Naive thymus-derived CD4-positive, alpha-beta T cell (primary cell): ENCODE measurements at regions not wholly inside any gene's neighbourhood (a gene's known extent, or its start where the extent isn't known, plus 50 kb on each side); places are given as distances from the start of the nearest gene placed in this dataset. TPM values are rescaled to one million over a fixed set of nuclear protein-coding genes. Genes with fewer than 3 reads are reported as not detected.
A peak's percentile ranks its signal among the peaks of the same experiment; 100 is the strongest.

Experiments
- ATAC-seq: fragments of 150-1000 bp; cut with Tn5 transposase; 2 replicates; pipeline ENCODE4 v1.10.0; 2021; ENCODE audit warnings: mild to moderate bottlenecking, moderate library complexity
- CTCF ChIA-PET: fragments of 350-600 bp; sonication (Branson Sonifier 250); formaldehyde crosslinking; loops from one replicate; lab custom pipeline; 2021; ENCODE audit warnings: antibody characterized with exemption; lab: Charles Lee
- POLR2A ChIA-PET: fragments of 350-600 bp; sonication (Branson Sonifier 250); formaldehyde crosslinking; loops from one replicate; lab custom pipeline; 2021; ENCODE audit warnings: antibody characterized with exemption, inconsistent platforms; lab: Charles Lee
- DNase-seq, 9 donors: peaks; one replicate each; pipeline versions ENCODE4 v3.0.0 to v3.0.0-alpha.2; 2020 to 2022; ENCODE audit warnings: mixed read lengths in 1 of 9
- H3K27ac ChIP-seq: one replicate; pipeline ENCODE4 v1.7.0; 2013; ENCODE audit warnings: mild to moderate bottlenecking, low read depth, low read length, moderate library complexity
- H3K27me3 ChIP-seq, 2 donors: one replicate each; pipeline ENCODE4 v1.7.0; 2013; ENCODE audit warnings: low read length in 2 of 2, mild to moderate bottlenecking in 2 of 2, moderate library complexity in 2 of 2; ENCODE audit not compliant: control insufficient read depth in 2 of 2, insufficient read depth in 2 of 2
- H3K36me3 ChIP-seq, 3 experiments: 1 replicate in 2 of 3; 2 replicates in 1 of 3; pipeline ENCODE4 v1.7.0; 2013; ENCODE audit warnings: low read length in 3 of 3, mild to moderate bottlenecking in 3 of 3, moderate library complexity in 1 of 3; ENCODE audit not compliant: insufficient read depth in 3 of 3, control insufficient read depth in 2 of 3
- H3K4me1 ChIP-seq, 2 donors: one replicate each; pipeline ENCODE4 v1.7.0; 2013; ENCODE audit warnings: low read length in 2 of 2, mild to moderate bottlenecking in 2 of 2, moderate library complexity in 1 of 2; ENCODE audit not compliant: control insufficient read depth in 2 of 2, insufficient read depth in 2 of 2
- H3K4me3 ChIP-seq: 2 replicates; pipeline ENCODE4 v1.7.0; 2013; ENCODE audit warnings: mild to moderate bottlenecking, low read length
- H3K9me3 ChIP-seq, 3 experiments: 1 replicate in 2 of 3; 2 replicates in 1 of 3; pipeline ENCODE4 v1.7.0; 2013; ENCODE audit warnings: low read length in 3 of 3; ENCODE audit not compliant: control insufficient read depth in 2 of 3
- H3K27ac Mint-ChIP-seq, 9 donors: one replicate each; pipeline ENCODE4 v1.8.0; 2020 to 2022; ENCODE audit warnings: mixed read lengths in 9 of 9, mild to moderate bottlenecking in 8 of 9, moderate library complexity in 5 of 9, inconsistent platforms in 2 of 9
- H3K27me3 Mint-ChIP-seq, 5 donors: one replicate each; pipeline ENCODE4 v1.8.0; 2021 to 2022; ENCODE audit warnings: mixed read lengths in 5 of 5, mild to moderate bottlenecking in 1 of 5
- H3K36me3 Mint-ChIP-seq, 5 donors: one replicate each; pipeline ENCODE4 v1.8.0; 2020 to 2022; ENCODE audit warnings: mixed read lengths in 5 of 5, mild to moderate bottlenecking in 3 of 5, inconsistent platforms in 1 of 5
- H3K4me1 Mint-ChIP-seq, 7 donors: one replicate each; pipeline ENCODE4 v1.8.0; 2020 to 2022; ENCODE audit warnings: mixed read lengths in 7 of 7, mild to moderate bottlenecking in 3 of 7, inconsistent platforms in 1 of 7
- H3K4me3 Mint-ChIP-seq, 10 donors: one replicate each; pipeline ENCODE4 v1.8.0; 2020 to 2022; ENCODE audit warnings: mild to moderate bottlenecking in 10 of 10, mixed read lengths in 10 of 10, moderate library complexity in 6 of 10, inconsistent platforms in 2 of 10
- H3K9me3 Mint-ChIP-seq, 11 donors: one replicate each; pipeline ENCODE4 v1.8.0; 2020 to 2022; ENCODE audit warnings: mixed read lengths in 11 of 11, mild to moderate bottlenecking in 4 of 11, inconsistent platforms in 1 of 11, moderate library complexity in 1 of 11
- intact Hi-C, 2 donors: fragments of 100-400 bp; cut with micrococcal nuclease; formaldehyde crosslinking; loops; one replicate each; pipeline ENCODE4 v1.15.1; 2023
- microRNA-seq: library from miRNA; unstranded; fragments of <30 nt; microRNA quantifications from one replicate; pipeline ENCODE4 v1.2.0, GENCODE V29; 2022; ENCODE audit warnings: borderline microRNAs expressed

DNA sequence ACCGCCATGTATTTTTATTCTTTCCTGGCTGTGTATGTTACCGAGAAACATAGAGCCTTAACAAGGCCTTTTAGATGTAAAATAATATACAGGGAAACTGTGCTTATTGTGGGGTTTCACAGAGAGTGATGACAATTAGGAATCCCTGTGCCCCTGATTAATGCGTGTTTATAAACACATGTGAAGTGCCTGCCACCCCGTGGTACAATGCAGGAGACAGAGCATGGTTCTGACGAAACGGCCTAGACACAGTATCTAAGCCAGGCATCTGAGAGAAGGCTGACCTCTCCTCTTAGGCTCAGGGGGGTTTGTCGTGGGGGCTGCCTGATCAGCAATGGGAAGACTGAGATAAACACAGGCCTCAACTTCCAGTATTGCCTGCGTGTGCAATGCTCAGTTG is 200.0 kb downstream of the AJAP1 start:
- Mint-ChIP-seq H3K27me3 (peaks cover 0 to 24% (median 6%) of the 10 kb centered on the region in 5 donors), H3K4me3 (no peak overlapping the region), H3K27ac (peak overlapping the region in 1 of 9 donors; percentile 26), H3K4me1 (no peaks in the 10 kb centered on the region), H3K36me3 (no peaks in the 10 kb centered on the region), H3K9me3 (peaks cover 0 to 12% (median 4%) of the 10 kb centered on the region in 11 donors)
- Histone ChIP-seq H3K27me3 (no peaks in the 10 kb centered on the region), H3K4me1 (no peaks in the 10 kb centered on the region), H3K36me3 (no peaks in the 10 kb centered on the region), H3K27ac (no peak overlapping the region), H3K9me3 (peaks cover 0 to 7% (median 0%) of the 10 kb centered on the region in 3 experiments), H3K4me3 (no peak overlapping the region)
- DNase-seq (no peak), ATAC-seq (no peak)
- CTCF ChIA-PET: no interaction called here
- intact Hi-C loops: no loop called here
- POLR2A ChIA-PET: no interaction called here

DNA sequence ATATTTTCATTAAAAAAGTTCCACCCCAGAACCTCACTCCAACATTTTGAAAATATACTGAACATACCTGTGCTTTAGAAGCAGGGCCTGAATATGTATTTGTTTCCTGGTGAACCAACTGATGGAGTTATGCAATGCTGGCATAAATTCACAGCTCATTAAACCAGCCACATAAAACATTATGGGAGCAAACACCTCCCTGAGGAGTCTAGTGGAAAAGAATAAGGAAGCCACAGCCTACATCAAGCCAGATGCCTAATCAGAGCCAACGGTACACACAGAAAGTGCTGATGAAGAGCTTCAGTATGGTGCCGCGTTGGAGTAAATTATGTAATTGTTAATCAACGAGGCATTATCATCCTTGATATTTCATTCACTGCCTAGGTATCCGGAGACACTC is 199.5 kb downstream of the AJAP1 start:
- DNase-seq (no peak), ATAC-seq (no peak)
- H3K4me1 Mint-ChIP-seq: no peaks in the 10 kb centered on the region
- POLR2A ChIA-PET: no interaction called here
- no peak overlapping the region for H3K27ac Mint-ChIP-seq
- CTCF ChIA-PET: no interaction called here
- intact Hi-C loops: no loop called here
- peaks cover 0 to 7% (median 0%) of the 10 kb centered on the region in 3 experiments for H3K9me3 ChIP-seq
- H3K4me3 Mint-ChIP-seq: no peak overlapping the region
- peaks cover 0 to 10% (median 4%) of the 10 kb centered on the region in 11 donors for H3K9me3 Mint-ChIP-seq
- no peak overlapping the region for H3K27ac ChIP-seq
- peaks cover 0 to 24% (median 9%) of the 10 kb centered on the region in 5 donors for H3K27me3 Mint-ChIP-seq
- H3K4me1 ChIP-seq: no peaks in the 10 kb centered on the region
- no peak overlapping the region for H3K4me3 ChIP-seq
- no peaks in the 10 kb centered on the region for H3K36me3 ChIP-seq
- H3K27me3 ChIP-seq: no peaks in the 10 kb centered on the region
- no peaks in the 10 kb centered on the region for H3K36me3 Mint-ChIP-seq

DNA sequence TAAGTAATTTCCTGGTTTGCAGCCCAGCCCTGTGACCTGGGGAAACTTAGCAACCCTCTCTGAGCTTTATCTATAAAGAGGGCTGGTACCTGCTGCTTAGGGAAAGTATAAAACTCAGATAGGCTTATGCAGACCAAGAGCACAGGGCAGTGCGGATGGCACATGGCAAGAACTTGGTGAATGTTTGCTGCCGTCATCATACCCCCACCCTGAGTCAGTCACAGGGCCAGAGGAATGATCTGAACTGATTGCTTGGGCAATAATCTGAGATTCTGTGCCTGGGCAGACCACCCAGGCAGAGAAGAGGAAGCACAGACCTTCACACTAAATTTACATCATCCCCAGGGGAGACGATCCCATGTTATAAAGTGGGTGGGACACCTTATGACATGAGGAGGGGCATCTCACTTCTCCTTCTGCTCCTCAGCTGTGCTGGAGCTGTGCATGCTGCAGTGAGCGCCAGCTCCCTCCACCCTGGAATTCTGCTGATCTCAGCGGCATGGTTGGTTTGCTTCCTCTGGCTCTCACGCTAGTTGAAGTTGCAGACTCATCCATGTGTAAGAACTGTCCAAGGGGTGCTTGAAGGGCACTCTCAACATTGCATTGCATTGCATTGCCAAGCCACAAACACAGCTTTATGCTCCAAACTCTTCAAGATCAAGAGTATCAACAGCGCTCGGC is 197.1 kb downstream of the AJAP1 start:
- no peak for ATAC-seq
- Mint-ChIP-seq H3K9me3 (peaks cover 0 to 6% (median 0%) of the 10 kb centered on the region in 11 donors), H3K4me1 (no peaks in the 10 kb centered on the region), H3K27me3 (peaks cover 0 to 24% (median 12%) of the 10 kb centered on the region in 5 donors), H3K27ac (no peak overlapping the region), H3K36me3 (no peaks in the 10 kb centered on the region), H3K4me3 (no peak overlapping the region)
- no peak overlapping the region for H3K4me3 ChIP-seq
- H3K4me1 ChIP-seq: no peaks in the 10 kb centered on the region
- peaks cover 0 to 7% (median 0%) of the 10 kb centered on the region in 3 experiments for H3K9me3 ChIP-seq
- ChIA-PET POLR2A (no interaction called here), CTCF (no interaction called here)
- no peaks in the 10 kb centered on the region for H3K36me3 ChIP-seq
- no peak for DNase-seq
- intact Hi-C loops: no loop called here
- no peaks in the 10 kb centered on the region for H3K27me3 ChIP-seq
- no peak overlapping the region for H3K27ac ChIP-seq

DNA sequence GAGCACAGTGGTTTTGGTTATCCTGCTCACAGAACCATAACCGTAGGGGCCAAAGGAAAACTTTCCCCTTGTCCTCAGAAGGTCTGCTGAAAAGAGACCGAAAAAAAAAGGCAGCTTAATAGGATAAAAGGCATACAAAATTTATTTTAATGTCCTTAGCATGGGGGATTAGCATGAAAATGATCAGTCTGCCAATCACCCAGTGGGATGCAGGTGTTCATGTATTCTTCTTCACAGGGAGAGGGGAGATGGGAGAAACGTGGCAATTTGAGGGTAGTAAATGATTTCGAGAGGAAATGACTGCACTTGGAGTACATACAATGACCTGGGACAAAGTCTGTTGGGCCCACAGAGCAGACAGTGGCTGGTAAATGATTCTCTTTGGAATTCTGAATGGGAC is 194.0 kb downstream of the AJAP1 start:
- peaks cover 0 to 23% (median 10%) of the 10 kb centered on the region in 5 donors for H3K27me3 Mint-ChIP-seq
- no peak overlapping the region for H3K4me3 Mint-ChIP-seq
- CTCF ChIA-PET: no interaction called here
- no peak overlapping the region for H3K27ac Mint-ChIP-seq
- no peak for DNase-seq
- Histone ChIP-seq H3K27me3 (no peaks in the 10 kb centered on the region), H3K4me3 (no peak overlapping the region), H3K9me3 (peaks cover 0 to 7% (median 0%) of the 10 kb centered on the region in 3 experiments), H3K27ac (no peak overlapping the region), H3K36me3 (no peaks in the 10 kb centered on the region), H3K4me1 (no peaks in the 10 kb centered on the region)
- H3K4me1 Mint-ChIP-seq: no peaks in the 10 kb centered on the region
- POLR2A ChIA-PET: no interaction called here
- no peak for ATAC-seq
- peaks cover 0 to 7% (median 2%) of the 10 kb centered on the region in 11 donors for H3K9me3 Mint-ChIP-seq
- no peaks in the 10 kb centered on the region for H3K36me3 Mint-ChIP-seq
- intact Hi-C loops: no loop called here

DNA sequence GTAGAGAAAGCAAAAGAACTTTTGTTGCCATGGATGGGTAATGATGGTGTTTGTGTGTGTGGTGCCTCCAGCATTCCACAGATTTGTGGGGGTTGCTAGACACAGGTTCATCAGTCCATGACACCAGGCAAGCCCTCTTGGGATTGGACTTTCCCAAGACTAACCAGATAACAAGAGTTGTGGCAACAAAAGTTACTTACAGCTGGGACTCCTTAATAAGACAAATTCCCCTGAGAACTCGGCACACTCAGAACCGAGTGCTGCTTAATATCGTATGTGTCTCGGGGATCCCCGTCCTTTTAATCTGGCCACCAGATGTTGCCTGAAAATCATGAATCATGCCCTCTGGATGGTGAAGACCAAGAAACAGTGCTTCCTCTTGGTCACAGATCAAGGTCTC is 193.3 kb downstream of the AJAP1 start:
- H3K9me3 ChIP-seq: peaks cover 0 to 7% (median 0%) of the 10 kb centered on the region in 3 experiments
- no peaks in the 10 kb centered on the region for H3K27me3 ChIP-seq
- no peaks in the 10 kb centered on the region for H3K4me1 ChIP-seq
- intact Hi-C loops: no loop called here
- H3K4me1 Mint-ChIP-seq: no peaks in the 10 kb centered on the region
- H3K27me3 Mint-ChIP-seq: peaks cover 0 to 23% (median 8%) of the 10 kb centered on the region in 5 donors
- H3K36me3 Mint-ChIP-seq: no peaks in the 10 kb centered on the region
- peaks cover 0 to 7% (median 2%) of the 10 kb centered on the region in 11 donors for H3K9me3 Mint-ChIP-seq
- no peak overlapping the region for H3K27ac ChIP-seq
- no peak for DNase-seq
- no peaks in the 10 kb centered on the region for H3K36me3 ChIP-seq
- no peak for ATAC-seq
- POLR2A ChIA-PET: no interaction called here
- CTCF ChIA-PET: no interaction called here
- H3K4me3 Mint-ChIP-seq: no peak overlapping the region
- no peak overlapping the region for H3K27ac Mint-ChIP-seq
- H3K4me3 ChIP-seq: no peak overlapping the region

Small RNA genes in the stretch of these regions (microRNA-seq; reads per million reads assigned to microRNA genes)
- not detected for gene MIR4417
